Erythroblast (primary cell): ENCODE measurements at regions not wholly inside any gene's neighbourhood (a gene's known extent, or its start where the extent isn't known, plus 50 kb on each side); places are given as distances from the start of the nearest gene placed in this dataset.

Experiments used
- GATA1 ChIP-seq: IDR thresholded peaks from 2 replicates; pipeline ENCODE4 v1.6.1; 2011; ENCODE audit warnings: low read depth, mild to moderate bottlenecking, control low read depth, low read length, moderate library complexity
- POLR2A ChIP-seq: IDR thresholded peaks from 2 replicates; pipeline ENCODE4 v1.6.1; 2011; ENCODE audit warnings: mild to moderate bottlenecking, low read length

DNA sequence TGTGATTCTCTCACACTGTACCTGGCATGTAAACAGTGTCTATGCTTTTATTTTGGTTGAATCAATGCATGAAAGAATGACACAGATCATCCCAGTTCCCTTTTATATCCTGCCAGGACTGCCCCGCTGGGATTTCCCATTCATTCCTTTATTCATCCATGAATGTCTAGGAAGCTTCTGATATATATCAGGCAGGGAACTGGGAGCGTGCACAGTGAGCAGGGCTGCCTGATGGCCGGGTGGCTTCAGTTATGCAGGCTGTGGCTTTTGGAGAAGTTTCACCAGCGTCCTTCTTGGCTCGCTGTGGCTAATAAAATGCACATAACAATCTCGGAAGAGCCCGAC lies 789.0 kb downstream of the TBC1D22A start:
- TF ChIP-seq POLR2A (no peak), GATA1 (no peak)
